ENCODE measurements at regions not wholly inside any gene's neighbourhood (a gene's known extent, or its start where the extent isn't known, plus 50 kb on each side); places are given as distances from the start of the nearest gene placed in this dataset.

DNA sequence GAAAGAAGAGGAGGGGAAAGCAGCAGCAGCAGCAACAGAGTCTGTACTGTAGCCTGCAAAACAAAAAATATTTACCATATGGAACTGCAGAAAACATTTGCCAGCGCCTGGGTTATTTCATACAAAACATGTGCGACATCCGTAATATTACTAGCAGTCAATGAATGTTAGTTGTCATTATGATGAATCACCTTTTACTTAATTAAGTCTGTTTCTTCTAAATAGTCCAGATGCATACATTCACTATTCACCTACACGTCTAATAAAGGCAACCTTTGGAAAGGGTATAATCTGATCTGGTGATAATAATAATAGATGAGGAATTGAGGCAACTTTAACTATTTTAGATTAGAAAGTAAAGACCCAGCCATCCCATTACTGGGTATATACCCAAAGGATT lies 426.3 kb upstream of the ST6GAL2 start:
- no peak for DNase-seq (ENCODE audit: low read depth)

DNA sequence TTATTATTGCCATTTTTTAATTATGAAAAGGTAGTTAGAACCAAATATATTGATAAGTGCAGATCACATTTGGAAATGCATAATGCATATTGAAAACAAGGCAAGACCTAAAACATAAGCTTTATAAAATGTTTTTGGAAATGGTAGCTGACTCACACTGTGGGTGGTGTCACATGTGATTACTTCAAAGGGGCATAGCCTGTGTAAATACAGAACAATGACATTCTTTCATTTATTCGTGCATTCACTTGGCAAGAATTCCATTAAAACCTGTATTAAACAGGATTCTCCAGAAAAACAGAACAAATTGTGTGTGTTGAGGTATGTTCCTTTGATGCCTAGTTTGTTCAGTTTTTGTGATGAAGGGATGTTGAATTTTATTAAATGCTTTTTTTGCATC lies 427.3 kb upstream of the ST6GAL2 start:
- no peak for DNase-seq (ENCODE audit: low read depth)

DNA sequence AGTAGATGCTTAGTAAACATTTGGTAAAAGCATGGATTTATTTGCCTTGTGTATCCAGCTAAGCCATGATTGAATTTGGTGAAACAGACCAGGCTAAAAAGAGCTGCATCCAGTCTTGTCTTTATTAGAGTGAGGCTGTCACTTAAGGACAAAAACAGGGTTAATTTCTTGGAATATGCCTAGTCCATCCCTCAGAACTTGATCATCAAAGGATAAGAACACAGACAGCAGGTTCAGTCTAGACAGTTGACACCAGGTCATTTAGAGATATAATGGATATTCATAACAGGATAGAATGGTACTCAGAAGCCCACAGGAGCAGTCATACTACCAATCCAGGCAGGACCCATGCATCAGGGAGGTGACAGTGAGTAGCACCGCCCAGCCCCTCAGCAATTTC lies 434.9 kb upstream of the ST6GAL2 start:
- no peak for DNase-seq (ENCODE audit: low read depth)

DNA sequence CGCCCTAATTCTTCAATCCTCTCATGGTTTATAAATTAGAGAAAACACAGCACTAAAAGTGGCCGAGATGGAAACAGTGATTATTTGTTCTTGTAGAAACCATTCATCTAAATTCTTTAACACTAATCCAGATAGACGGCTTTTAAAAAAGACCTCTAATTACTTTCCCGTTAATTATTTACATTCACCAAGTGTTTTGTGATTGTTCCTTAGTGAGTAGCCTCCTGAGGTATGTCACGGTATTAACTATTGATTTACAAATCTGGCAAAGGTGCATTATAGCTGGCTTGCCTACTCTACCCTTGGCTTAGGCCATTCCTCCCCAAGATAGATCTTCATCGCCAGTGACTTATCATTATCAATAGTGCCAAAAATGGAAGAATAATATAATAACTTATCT lies 436.4 kb upstream of the ST6GAL2 start:
- DNase-seq (ENCODE audit: low read depth) = no peak

DNA sequence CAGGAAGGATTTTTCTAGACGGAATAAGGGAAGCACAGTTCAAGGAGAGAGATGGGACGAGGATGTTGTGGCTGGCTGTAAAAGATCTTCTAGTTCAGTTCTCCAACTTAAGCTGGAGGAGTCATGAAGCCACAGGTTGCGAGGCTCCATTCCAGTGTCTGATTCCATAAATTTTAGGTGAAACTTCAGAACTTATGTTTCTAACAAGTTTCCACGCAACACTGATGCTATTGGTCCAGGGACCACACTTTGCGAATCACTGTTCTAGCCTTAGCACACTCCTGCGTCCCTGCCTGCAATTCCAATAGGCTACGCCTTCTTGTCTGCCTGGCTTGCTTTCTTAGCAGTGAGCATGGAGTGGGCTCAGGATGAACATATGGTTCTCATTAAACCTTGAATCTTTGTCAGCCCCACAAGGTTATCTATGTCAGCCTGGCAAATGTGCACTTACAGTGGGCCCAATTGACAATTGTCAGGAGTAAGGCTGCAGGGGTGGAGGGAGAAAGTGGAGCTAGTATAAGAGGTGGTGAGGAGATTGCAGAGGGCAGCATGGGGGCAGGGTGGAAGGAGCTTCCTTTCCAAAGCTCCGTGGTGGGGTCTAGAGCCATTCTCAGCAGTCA lies 438.1 kb upstream of the ST6GAL2 start:
- no peak for DNase-seq (ENCODE audit: low read depth)

DNA sequence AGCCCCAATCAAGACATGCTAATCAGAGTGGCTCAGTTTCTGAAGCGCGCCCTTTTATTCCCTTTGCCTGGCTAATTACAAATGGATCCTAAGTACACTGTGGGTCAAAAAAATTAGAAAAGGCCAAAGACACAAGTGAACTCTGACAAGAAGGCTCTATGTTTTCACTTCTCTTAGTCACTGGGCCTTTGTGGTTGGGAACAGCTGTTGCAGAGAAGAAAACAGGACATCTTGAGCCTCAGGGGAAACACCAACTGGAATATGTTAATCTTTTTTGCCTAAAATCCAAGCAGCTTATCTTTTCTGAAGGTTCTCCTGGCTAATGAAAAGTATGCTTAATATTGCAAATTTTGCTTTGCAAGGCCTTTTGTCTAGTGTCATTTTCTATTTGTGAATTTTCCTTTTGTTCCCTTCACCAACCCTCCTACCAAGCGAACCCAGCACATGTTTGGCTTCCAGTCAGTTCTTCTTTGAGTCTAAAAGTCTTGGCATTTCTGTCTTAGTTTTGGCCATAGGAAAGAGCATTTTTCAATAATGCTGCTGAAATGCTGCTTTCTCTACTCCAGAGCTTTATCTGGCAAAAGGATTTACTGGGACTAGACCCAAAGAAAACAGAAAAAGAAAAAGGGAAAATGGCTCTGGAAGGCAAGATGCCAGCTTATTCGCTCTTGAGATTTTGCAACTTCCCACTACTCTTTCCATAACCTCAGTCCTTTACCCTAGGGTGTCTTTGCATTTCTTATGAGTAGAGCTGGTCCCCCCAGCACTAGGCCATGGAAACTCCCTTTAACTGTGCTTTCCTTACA lies 440.2 kb upstream of the ST6GAL2 start:
- no peak for DNase-seq (ENCODE audit: low read depth)

DNA sequence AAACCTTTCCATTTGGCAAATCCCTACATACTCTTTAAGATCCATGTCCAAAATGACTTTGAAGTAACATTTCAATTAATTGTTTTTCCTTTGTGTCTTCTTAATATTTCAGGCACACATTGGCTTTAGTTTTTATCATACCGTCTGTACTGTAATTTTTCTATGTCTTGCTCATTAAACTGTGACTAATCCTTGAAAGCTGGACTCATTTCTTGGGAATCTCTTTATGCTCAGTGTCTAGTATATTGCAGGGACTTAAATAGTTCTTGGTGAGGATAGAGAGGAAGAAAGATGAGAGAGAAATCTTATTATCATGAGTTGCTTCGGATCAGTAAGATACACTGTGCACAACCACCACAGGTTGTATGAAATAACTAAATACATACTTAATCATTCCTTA lies 448.3 kb upstream of the ST6GAL2 start:
- peak; percentile 39 for DNase-seq (ENCODE audit: low read depth)

DNA sequence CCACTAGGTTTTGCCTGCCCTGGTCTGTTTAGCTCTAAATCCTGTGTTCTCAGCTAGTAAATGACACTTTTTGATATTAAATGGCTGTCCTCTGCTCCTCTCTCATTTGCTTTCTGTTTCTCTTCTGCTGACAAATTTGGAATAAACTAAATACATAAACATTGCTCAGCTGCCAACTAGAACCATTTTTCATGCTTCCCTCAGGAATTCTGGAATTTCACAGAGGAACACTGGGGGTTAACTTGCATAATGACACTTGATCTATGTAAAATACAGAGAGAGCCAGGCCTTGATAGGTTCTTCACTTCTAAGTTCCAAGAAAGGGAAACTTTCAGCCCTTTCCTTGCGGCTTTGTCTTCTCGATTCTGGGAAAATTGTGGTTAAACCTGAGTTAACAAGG lies 450.6 kb upstream of the ST6GAL2 start:
- DNase-seq (ENCODE audit: low read depth) = no peak

DNA sequence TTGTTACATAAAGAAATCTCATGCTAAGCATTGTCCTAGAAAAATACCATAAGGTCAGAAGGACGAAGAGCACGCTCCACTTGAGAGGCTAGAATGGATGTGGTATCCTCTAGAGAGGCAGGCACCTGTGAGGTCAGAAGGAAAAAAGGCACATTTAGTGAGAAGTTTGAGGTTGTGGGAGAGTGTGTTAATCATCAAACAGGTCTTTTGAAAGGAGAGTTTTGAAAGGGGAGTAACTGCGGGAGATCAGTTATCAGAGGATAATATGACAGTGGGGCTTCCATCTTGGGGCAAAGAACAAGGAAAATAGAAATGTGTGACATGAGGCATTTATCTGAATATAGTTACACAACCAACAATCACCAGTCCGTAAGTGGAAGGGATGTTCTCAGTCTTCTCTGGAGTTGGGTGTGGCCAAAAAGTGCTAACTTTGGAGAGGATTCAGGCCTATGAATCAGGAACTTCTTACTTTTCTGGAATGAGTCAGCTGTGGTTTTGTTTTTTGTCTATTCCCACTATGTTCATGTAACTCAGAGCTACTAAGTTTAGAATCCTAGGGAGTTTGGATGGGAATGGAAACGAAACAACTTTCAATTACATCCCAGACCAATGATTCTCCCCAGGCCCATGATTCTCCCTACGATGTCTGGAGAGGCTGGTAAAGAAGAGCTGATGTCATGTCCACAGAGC lies 451.4 kb upstream of the ST6GAL2 start:
- peak; percentile 64 for DNase-seq (ENCODE audit: low read depth)

DNA sequence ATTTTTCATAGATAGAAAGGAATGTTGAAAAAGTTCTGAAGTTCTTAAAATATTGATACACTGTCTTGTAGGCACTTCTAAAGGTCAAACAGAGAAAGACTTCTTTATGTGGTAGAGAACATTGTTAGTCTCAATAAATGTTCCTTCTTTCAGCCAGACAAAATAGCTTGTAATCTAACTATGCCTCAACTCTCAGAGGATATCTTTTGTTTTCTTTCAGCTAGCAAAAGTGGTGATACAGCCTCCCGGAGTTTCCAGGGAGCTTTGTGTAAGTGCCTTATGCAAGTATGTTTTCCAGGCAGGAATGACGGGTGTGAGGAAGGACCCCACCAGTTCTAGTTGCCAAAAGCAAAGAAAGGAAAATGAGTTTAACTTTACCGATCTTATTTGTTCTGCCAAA lies 452.1 kb upstream of the ST6GAL2 start:
- DNase-seq (ENCODE audit: low read depth) = no peak

DNA sequence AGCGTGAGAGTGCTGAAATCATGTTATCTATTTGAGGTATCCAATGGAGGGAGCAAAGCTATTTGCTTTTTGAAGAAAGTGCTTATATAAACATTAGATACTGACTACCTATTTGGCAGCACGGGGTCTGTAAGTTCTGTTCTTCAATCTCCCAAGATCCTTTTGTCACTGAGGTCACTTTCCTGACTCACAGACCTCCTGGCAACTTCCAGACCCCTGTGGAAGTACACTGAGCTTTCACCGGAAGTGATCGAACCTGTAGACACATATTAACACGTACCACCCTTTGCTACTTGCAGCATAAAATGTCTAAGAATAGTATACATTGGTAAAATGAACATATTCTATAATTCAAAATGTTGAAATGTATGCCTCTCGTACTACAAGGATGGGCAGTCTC lies 452.6 kb upstream of the ST6GAL2 start:
- DNase-seq (ENCODE audit: low read depth) = no peak

DNA sequence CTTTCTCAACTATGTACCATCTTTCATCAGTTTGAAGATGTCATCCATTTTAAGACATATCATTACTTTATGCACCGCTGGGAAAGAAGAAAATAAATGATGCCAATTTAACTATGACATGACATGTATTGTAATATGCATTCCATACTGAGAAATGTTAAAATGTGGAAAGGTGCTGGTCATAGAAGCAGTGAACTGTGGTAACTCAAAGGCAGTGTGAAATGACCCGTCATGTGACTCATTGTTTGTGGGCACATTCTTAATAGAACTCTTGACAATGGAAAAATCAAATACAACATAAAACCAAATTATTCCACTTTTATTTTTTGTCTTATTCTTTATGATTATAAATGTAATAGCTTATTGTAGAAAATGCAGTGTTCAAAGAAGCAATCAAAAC lies 455.0 kb upstream of the ST6GAL2 start:
- no peak for DNase-seq (ENCODE audit: low read depth)

DNA sequence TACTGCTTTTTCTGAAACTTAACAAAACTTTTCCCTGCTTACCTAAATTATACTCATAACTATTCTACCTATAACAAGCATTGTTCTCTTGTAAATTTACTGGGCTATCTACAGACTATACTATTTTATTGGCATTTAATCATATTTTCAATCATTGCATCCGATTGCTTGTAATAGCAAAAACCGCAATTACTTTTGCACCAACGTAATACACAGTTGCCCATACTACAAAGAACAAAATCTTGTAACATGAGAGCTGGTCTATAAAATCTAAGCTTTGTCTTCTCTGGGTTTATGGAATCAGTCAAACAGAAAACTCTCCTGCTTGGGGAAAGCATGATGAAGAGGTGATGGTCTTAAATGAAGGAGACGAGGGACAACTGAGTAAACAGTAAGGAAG lies 463.4 kb upstream of the ST6GAL2 start:
- DNase-seq (ENCODE audit: low read depth) = no peak

DNA sequence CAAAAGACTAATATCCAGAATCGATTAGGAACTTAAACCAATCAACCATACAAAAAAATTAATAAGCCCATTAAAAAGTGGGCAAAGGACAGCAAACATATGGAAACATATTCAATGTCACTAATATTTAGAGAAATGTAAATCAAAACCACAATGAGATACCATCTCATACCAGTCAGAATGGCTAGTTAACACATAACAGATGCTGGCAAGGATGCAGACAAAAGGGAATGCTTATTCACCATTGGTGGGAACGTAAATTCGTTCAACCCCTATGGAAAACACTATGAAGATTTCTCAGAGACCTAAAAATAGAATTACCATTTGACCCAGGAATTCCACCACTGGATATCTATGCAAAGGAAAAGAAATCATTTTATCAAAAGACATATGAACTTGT lies 468.2 kb upstream of the ST6GAL2 start:
- DNase-seq (ENCODE audit: low read depth) = peak; percentile 30

DNA sequence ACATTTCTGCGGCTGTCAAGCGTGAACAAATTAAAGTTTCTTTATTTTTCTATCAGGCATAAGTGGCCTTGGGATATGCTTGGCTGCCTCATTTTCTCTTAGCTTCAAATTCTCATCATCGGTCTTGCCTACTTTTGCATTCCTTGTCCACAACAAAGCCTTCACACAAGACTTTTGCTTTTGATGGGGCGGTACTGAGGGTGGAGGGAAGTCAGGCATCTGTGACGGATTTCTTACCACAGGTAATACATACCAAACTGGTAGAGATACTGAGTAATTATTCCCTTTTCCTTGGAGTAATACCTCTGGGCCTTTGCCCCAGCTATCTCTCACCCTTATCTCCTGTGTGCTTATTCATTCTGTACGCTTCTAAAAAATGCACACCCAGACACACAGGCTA lies 468.3 kb upstream of the RGPD4 start:
- DNase-seq (ENCODE audit: low read depth) = no peak

DNA sequence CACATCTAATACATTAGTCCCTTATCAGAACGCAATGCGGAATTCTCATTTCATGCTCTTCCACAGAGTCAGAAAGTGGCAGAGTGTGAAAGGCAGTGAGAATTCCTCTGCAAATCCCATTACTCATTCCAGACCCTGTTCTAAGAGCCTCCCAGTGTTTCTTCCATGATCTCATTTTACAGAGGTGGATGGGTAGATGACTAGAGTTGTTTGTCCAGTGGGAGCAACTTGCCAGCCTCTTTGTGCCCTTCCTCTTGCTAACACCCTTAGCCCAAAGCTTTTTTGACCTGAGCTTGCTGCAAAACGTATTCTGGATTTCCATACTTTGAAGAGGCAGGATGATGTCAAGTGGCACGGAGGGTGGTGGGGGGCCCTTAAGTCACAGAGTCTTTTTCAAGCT lies 467.7 kb upstream of the RGPD4 start:
- DNase-seq (ENCODE audit: low read depth) = no peak

DNA sequence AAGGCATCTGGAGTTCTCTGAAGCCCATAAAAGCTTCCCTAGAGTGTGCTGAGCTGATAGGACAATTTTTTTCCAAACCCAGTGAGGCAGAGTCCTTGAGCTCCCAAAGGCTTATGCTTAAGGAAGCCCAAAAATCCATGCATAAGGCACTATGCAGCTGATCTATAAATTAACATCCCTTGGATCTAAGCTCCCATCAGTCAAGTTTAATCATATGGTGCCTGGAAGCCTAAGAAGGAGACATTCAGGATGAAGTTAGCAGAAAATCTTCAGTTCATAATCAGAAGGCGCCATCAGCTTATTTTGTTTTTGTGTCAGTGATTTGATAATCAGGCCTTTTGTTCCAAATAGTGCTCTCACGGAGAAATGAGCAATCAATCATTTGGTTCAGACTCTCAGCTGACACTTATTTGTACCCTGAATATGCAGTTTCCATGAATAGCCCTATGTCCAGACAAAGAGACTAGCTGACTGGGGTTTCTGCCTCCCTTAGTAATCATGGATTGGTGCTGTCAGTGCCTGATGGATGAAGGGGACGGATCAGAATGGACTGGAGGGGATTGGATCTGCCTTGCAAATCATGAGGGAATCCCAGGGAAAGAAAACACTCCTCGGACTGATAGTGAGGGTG lies 464.8 kb upstream of the RGPD4 start:
- DNase-seq (ENCODE audit: low read depth) = no peak

DNA sequence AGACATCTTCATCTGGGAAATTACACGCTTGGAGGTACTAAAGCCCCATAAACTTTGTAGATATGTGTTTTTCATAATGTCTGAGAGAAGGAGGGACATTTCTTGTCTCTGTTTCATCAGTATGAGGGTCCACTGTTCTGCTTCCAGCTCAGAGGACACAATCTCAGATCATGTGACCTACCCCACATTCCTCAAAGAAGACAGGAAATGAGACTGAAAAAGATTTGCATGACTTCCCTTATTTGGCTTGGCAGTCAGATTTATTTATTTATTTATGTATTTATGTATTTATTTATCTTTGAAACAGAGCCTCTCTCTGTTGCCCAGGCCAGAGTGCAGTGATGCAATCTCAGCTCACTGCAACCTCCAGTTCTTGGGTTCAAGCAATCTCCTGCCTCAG lies 463.7 kb upstream of the RGPD4 start:
- DNase-seq (ENCODE audit: low read depth) = no peak

DNA sequence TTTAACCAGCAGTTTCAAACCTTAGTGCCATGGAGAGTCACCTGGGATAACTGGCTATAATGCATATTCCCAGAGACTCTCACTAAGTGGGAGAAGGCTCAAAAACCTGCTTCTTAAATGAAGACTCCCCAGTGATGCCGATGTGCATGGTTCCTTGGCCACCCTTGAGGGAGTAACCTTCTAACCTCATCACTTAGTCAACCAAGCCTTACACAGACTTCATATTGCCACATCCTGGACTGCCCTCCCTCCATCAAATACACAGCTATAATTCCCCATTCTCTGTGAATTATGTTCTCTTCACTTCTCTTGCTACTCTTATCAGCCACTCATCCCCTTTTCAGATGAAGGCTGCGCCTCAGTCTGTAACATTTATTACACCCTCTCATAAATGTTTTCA lies 462.9 kb upstream of the RGPD4 start:
- DNase-seq (ENCODE audit: low read depth) = no peak

DNA sequence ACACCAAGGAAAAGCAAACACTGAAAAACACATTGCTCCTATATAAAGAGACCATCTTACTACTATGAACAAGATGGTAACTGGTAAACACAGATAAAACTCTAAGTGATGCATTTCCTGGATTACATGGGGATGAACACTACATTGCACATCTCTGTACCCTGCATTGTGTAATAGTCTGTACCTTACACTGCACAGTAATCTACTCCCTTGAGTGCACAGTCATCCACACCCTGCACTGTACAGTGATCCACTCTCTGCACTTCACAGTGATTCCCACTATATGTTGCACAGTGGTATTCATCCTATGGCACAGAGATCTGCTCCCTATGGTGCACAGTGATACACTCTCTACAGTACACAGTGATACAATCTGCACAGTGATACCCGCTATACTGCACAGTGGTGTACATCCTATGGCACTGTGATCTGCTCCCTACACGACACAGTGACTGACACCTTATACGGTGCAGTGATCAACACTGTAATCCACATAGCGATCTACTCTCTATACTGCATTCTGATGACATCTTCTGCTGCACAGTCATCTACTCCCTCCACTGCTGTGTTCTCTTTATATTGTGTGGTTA lies 462.2 kb upstream of the RGPD4 start:
- peak; percentile 2 for DNase-seq (ENCODE audit: low read depth)

DNA sequence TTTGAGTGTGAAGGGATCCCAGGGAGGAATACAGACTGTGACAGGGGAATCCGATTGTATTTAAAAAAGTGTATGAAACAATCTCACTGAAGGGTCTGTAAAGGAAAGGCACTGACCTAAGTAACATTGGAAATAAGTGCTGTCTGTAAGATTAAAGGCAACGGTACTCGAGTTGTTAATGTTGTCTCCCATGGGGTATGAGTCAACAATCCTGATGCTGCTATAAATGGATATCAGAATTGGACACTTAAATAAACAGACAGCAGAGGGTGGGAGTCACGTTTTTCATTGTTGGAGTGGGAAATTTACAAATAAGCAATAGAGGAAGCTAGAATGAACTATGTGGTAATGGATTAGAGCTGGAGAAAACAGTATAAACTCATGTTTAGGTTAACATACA lies 452.4 kb upstream of the RGPD4 start:
- no peak for DNase-seq (ENCODE audit: low read depth)

DNA sequence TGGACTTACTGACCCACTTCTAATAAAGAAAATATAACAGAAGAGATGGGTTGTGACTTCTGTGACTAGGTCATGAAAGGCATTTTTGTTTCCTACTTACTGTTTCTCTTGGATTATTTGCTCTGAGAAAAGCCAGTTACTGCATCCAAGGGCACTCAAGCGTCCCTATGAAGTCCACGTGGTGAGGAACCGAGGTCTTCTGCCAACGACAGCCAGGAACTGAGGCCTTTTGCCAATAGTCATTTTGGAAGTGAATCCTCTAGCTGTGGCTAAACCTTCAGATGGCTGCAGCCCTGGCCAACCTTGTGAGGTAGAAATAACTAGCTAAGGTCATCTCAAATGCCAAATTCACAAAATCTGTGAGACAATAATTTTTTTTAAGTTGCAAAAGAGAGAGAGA lies 449.8 kb upstream of the RGPD4 start:
- DNase-seq (ENCODE audit: low read depth) = no peak

DNA sequence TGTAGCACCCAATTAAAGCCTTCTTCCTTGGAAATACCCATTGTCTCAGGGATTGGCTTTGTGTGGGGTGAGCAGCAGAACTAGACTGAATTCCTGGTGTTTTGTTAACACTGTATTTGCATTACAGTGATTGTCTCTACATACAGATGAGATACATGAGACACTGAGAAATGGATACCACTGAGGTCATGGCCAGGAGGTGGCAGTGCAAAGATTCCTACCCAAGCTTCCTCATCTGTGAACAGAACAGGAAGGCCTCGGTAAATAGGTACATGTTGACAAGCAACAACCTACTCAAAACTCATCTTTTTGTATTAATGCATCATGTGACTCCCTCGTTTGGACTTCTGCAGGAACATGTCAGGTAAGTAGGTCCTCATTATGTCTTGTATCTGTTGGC lies 445.8 kb upstream of the RGPD4 start:
- DNase-seq (ENCODE audit: low read depth) = no peak

Data from HS-5 (cell line).